Mucosa of stomach (tissue), 1 donor: ENCODE measurements at regions not wholly inside any gene's neighbourhood (a gene's known extent, or its start where the extent isn't known, plus 50 kb on each side); places are given as distances from the start of the nearest gene placed in this dataset.

Experiments
- H3K27me3 ChIP-seq: one replicate; pipeline ENCODE4 v1.7.0; 2013; ENCODE audit warnings: mild to moderate bottlenecking, low read length; ENCODE audit not compliant: control insufficient read depth, insufficient read depth
- H3K36me3 ChIP-seq: one replicate; pipeline ENCODE4 v1.7.0; 2013; ENCODE audit warnings: low read length; ENCODE audit not compliant: control insufficient read depth, insufficient read depth
- H3K4me1 ChIP-seq: one replicate; pipeline ENCODE4 v1.7.0; 2013; ENCODE audit warnings: mild to moderate bottlenecking, low read length; ENCODE audit not compliant: control insufficient read depth, insufficient read depth
- H3K4me3 ChIP-seq: one replicate; pipeline ENCODE4 v1.7.0; 2013; ENCODE audit warnings: low read length
- H3K9ac ChIP-seq: one replicate; pipeline ENCODE4 v1.7.0; 2013; ENCODE audit warnings: mild to moderate bottlenecking, low read length, moderate library complexity
- H3K9me3 ChIP-seq: one replicate; pipeline ENCODE4 v1.7.0; 2013; ENCODE audit warnings: mild to moderate bottlenecking, low read length, moderate library complexity; ENCODE audit not compliant: control insufficient read depth
- donor health status: Pancreatic carcinoma.

DNA sequence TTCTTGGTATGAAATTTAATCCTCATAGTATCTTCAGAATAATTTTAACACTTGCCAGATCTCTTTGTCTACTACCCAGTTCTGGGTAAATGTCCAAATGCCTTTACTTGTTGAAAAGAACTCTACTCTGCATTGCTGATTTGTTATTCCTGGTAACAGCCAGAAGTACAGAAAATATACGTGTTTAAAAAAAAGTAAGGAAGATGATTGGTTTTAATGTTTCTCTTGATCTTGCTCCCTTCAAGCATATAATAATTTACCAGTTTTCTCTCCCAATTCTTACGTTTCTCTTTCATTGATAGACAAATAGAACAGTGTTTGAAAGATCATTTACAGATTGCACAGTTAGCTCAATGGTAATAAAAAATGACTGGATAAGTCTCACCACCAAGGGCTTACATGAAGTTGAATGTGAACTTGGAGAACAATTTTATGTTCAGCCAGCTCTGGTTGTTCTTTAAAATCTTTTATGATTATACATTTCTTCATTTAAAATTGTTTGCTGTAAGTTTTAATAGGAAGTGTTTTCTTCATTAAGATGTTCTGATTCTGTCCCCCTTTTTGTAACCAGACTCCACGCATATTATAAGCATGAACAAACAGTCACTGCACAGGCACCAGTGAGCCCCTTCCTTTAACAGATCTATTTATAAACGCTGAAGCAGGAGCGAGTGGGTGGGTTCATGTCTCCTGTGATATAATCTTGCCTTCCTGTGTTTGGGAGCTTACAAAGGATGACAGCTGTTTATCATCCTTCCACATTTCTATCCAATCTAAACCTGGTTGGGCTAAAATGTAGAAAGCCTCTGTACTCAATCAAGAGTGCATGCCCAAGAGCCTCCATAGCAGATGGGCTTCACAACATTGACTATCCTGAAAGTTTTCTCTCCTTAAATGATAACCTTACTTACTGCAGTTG is 299.5 kb downstream of the PRL start:
- no peaks in the 10 kb centered on the region for H3K9me3 ChIP-seq
- H3K27me3 ChIP-seq, result no peaks in the 10 kb centered on the region
- H3K9ac ChIP-seq, result no peak overlapping the region
- H3K36me3 ChIP-seq, result no peaks in the 10 kb centered on the region
- no peak overlapping the region for H3K4me3 ChIP-seq
- H3K4me1 ChIP-seq, result no peaks in the 10 kb centered on the region

DNA sequence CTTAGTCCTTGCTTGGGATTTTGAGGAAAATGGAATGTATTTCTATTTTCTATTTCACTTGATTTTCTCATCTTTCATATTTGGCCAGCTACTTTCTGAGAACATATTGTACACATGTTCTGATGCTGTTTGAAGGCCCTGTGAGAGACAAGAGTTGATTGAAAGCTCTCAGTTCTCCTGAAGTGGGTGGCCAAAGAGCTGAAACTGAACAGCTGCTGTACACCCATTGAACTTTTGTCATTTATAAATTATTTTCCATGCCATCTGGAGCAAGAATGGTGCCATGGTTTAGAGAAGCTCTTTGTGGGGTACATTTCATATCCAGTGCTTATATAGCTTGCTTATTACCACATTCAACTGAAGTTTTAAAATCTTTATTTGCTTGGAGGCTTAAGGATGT is 298.3 kb downstream of the PRL start:
- Histone ChIP-seq H3K9ac (no peak overlapping the region), H3K9me3 (no peaks in the 10 kb centered on the region), H3K27me3 (no peaks in the 10 kb centered on the region), H3K4me1 (no peaks in the 10 kb centered on the region), H3K36me3 (no peaks in the 10 kb centered on the region), H3K4me3 (no peak overlapping the region)

DNA sequence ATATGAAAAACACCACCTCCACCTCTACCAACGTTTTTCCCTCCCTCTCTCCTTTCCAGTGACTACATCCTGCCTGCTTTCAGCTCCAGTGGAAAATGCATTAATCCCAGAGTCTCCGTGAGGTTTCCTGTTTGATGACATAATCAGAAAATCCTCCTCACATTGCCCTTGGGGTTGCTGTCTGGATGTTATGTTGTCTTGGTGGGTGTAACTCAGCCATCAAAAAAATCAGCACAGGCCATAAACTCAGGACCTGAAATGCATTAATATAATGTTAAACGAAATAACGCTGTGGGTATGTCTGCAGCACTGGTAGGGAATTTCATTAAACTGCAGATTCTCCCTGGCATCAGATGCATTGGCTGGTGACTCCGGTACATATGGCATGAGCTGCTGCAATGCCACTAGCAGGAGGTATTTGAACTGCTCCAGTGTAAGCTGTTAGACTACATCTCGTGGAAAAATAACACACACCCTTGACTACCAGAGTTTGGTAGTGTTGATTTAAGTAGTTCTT is 297.8 kb downstream of the PRL start:
- Histone ChIP-seq H3K9me3 (no peaks in the 10 kb centered on the region), H3K27me3 (no peaks in the 10 kb centered on the region), H3K4me1 (no peaks in the 10 kb centered on the region), H3K4me3 (no peak overlapping the region), H3K36me3 (no peaks in the 10 kb centered on the region), H3K9ac (no peak overlapping the region)

DNA sequence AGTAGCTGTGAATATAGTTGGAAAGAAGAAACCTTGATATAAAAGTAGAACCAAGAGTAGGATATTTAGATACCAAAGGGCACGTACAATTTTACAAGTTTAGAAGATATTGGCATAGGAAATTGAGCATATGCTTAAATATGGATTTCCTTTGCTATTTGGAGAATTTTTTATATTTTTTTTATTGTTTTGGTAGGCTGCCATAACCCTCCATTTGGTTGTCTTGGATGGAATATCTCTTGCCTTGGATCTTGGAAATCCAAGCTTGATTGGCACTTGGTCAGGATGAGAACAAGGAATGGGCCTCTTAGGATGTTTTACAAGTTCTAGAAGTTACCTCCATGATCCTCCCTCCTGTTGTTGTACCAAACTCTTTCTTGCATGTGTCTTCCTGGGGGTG is 297.1 kb downstream of the PRL start:
- H3K4me1 ChIP-seq, result no peaks in the 10 kb centered on the region
- H3K9ac ChIP-seq, result no peak overlapping the region
- H3K4me3 ChIP-seq, result no peak overlapping the region
- no peaks in the 10 kb centered on the region for H3K27me3 ChIP-seq
- no peaks in the 10 kb centered on the region for H3K36me3 ChIP-seq
- H3K9me3 ChIP-seq, result no peaks in the 10 kb centered on the region

DNA sequence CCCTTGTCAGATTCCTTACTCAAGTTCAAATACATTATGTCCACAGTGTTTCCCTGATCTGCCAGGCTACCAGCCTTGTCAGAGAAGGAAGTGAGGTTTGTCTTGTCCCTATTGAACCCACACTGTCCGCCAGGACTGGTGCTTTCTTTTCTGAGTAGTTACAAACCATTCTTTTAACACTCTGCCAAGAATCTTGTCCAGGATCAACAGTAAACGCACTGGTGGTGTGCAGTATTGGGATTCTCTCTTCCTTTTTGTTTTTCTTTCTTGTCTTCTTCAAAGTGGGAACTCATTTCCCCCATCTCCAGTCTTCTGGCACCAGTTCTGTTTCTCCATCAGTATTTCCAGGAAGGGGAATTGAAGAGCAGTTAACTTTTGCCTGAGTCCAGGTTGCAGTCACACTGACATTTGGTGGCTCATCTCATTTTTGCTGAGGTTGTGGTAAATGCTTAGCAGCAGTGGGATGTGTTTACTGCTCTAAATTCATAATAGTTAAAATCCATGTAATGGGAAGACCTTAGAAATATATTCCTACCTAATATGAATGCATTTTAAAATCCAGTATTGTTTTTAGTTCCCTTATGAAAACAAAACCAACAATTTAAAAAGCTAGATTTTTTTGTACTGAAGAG is 295.3 kb downstream of the PRL start:
- no peak overlapping the region for H3K9ac ChIP-seq
- no peaks in the 10 kb centered on the region for H3K27me3 ChIP-seq
- H3K4me1 ChIP-seq, result no peaks in the 10 kb centered on the region
- H3K9me3 ChIP-seq, result no peaks in the 10 kb centered on the region
- no peak overlapping the region for H3K4me3 ChIP-seq
- no peaks in the 10 kb centered on the region for H3K36me3 ChIP-seq

DNA sequence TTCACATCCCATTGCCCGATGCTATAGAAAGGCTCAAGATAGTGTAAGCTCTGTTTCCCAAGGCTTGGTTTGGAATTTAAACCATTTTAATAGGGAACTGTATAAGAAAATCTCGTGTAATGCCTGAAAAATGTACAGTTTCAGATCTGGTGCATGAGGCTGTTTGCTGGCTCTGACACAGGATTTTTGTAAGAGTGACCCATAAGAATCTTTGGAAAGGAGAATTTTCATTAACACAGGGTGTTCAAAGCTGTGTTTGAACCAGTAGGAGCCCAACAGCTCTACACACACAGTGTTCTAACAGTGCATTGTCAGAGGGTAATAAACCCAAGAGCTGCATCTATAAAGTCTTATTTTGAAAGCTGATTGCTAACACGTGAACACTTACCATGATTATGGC is 293.5 kb downstream of the PRL start:
- H3K27me3 ChIP-seq, result no peaks in the 10 kb centered on the region
- no peak overlapping the region for H3K4me3 ChIP-seq
- no peaks in the 10 kb centered on the region for H3K4me1 ChIP-seq
- H3K9me3 ChIP-seq, result no peaks in the 10 kb centered on the region
- no peaks in the 10 kb centered on the region for H3K36me3 ChIP-seq
- H3K9ac ChIP-seq, result no peak overlapping the region

DNA sequence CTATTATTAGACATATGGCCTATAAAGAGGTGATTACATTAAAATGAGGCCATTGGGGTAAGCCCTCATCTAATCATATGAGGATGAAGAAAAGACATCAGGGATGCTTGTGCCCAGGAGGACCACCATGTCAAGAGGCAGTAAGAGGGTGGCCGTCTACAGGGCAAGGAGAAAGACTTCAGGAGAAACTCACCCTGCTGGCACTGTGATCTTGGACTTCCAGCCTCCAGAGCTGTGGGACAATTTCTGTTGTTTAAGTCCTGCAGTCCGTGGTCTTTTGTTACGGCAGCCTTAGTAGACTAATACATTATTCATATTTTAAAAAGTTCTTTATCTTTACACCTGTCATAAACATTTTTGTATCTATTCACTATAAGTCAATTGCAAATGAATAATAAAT is 290.0 kb downstream of the PRL start:
- no peaks in the 10 kb centered on the region for H3K27me3 ChIP-seq
- no peaks in the 10 kb centered on the region for H3K9me3 ChIP-seq
- no peaks in the 10 kb centered on the region for H3K36me3 ChIP-seq
- no peak overlapping the region for H3K9ac ChIP-seq
- H3K4me1 ChIP-seq, result no peaks in the 10 kb centered on the region
- H3K4me3 ChIP-seq, result no peak overlapping the region

DNA sequence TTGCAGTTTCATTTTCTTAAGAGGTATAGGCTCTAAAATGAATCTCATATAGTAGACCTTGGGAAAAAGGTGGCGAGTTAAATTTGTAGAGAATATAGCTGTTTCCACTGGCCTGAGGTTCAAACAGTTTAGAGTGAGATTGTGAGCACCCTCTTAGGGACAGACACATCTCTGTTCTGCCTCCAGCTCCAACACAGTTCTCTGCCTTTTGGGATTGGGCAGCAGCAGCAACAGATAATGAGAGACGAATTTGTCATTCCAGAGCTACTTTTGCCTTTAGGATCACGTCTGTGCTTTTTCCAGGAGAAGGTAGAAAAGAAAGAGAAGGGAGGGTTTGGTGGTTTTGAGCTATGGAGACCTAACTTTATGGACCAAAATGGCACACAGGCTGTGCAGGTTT is 289.4 kb downstream of the PRL start:
- Histone ChIP-seq H3K36me3 (no peaks in the 10 kb centered on the region), H3K9me3 (no peaks in the 10 kb centered on the region), H3K27me3 (no peaks in the 10 kb centered on the region), H3K4me3 (no peak overlapping the region), H3K9ac (no peak overlapping the region), H3K4me1 (no peaks in the 10 kb centered on the region)

DNA sequence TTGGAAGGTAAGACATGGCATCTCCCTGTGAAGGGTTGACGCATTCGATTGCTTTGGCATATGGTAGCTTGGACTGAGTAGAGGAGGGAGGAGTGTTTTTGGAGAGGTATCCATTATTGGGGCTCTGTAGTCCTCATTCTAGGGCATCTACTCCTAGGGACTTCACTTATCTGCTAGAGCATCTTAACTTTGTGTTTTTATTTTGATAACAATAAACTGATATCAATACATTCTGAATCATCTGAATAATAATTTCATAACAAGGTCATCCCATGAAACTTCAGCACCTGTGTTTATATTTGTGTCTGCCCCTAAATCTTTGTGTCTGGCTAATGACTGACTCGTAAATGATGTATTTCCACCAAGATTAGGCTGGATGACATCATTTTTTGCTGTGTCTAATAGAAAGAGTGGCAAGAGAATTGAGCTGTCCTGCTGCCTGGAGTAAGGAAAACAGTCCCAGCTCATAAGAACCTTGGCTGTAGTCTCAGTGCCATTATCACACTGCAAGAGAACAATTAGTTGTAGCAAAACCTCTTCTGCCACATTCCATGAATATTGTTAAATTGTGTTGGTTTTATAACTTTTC is 288.5 kb downstream of the PRL start:
- no peak overlapping the region for H3K9ac ChIP-seq
- H3K4me1 ChIP-seq, result no peaks in the 10 kb centered on the region
- H3K36me3 ChIP-seq, result no peaks in the 10 kb centered on the region
- H3K27me3 ChIP-seq, result no peaks in the 10 kb centered on the region
- no peaks in the 10 kb centered on the region for H3K9me3 ChIP-seq
- H3K4me3 ChIP-seq, result no peak overlapping the region

DNA sequence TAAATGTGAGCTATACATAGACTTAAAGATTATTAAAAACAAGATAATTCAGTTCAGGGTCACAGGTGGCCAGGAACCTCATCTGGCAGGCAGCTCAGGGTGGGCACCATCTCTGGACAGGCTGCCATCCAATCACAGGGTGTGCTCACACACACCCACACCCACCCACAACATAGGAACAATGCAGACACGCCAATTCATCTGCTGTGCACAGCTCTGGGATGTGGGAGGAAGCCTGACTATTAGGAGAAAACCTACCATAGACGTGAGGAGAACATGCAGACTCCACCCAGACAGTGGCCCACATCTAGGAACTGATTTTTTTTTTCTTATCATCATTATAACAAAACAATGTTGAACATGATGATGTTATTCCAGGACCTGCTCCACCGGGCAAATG is 286.7 kb downstream of the PRL start:
- no peaks in the 10 kb centered on the region for H3K27me3 ChIP-seq
- H3K9me3 ChIP-seq, result no peaks in the 10 kb centered on the region
- H3K36me3 ChIP-seq, result no peaks in the 10 kb centered on the region
- H3K4me1 ChIP-seq, result no peaks in the 10 kb centered on the region
- H3K9ac ChIP-seq, result no peak overlapping the region
- no peak overlapping the region for H3K4me3 ChIP-seq

DNA sequence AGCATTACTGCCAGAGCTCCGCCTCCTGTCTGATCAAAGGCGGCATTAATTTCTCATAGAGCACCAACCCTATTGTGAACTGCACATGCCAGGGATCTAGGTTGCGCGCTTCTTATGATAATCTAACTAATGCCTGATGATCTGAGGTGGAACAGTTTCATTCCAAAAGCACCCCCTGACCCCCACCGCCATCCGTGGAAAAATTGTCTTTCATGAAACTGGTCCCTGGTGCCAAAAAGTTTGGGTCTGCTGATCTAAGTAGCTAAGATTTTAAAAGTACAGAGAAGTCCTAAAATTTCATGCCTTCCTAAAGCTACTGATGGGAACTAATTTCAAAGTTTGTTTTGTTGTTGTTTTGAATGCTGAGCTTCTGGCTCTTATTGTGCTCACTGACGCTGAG is 281.6 kb downstream of the PRL start:
- Histone ChIP-seq H3K9ac (no peak overlapping the region), H3K36me3 (no peaks in the 10 kb centered on the region), H3K4me3 (no peak overlapping the region), H3K9me3 (no peaks in the 10 kb centered on the region), H3K4me1 (no peaks in the 10 kb centered on the region), H3K27me3 (no peaks in the 10 kb centered on the region)

DNA sequence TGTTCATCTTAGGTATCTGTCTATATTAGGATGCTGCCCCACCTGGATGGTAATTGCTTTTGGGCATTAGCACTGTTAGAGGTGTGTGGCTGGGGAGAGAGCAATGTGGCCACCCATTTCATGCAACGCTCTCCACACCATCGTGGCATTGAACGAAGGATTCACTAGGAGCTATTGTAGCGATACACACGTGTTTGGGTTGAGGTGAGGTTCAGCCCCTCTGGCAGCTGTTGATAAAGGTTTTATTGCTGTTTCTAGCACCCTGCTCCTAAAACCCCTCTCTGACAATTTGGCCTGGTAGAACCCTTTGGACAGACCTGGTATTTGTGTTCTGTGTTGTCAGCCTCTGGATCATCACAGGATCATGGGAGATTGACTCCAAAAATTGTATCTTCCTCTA is 280.9 kb downstream of the PRL start:
- Histone ChIP-seq H3K36me3 (no peaks in the 10 kb centered on the region), H3K27me3 (no peaks in the 10 kb centered on the region), H3K9me3 (no peaks in the 10 kb centered on the region), H3K9ac (no peak overlapping the region), H3K4me1 (no peaks in the 10 kb centered on the region), H3K4me3 (no peak overlapping the region)
